Panc1 (cell line): ENCODE measurements at regions not wholly inside any gene's neighbourhood (a gene's known extent, or its start where the extent isn't known, plus 50 kb on each side); places are given as distances from the start of the nearest gene placed in this dataset.

Experiments
- CTCF ChIP-seq: fragments of 450-650 bp; IDR thresholded peaks from 2 replicates; pipeline ENCODE4 v1.5.1; 2017; ENCODE audit warnings: mild to moderate bottlenecking
- POLR2AphosphoS5 ChIP-seq: IDR thresholded peaks from 2 replicates; pipeline ENCODE4 v1.6.1; 2012; ENCODE audit warnings: mild to moderate bottlenecking, low read depth, low read length, moderate library complexity
- TCF7L2 ChIP-seq: IDR thresholded peaks from 2 replicates; pipeline ENCODE4 v1.6.1; 2011; ENCODE audit warnings: mild to moderate bottlenecking, low read depth, low read length, inconsistent platforms

DNA sequence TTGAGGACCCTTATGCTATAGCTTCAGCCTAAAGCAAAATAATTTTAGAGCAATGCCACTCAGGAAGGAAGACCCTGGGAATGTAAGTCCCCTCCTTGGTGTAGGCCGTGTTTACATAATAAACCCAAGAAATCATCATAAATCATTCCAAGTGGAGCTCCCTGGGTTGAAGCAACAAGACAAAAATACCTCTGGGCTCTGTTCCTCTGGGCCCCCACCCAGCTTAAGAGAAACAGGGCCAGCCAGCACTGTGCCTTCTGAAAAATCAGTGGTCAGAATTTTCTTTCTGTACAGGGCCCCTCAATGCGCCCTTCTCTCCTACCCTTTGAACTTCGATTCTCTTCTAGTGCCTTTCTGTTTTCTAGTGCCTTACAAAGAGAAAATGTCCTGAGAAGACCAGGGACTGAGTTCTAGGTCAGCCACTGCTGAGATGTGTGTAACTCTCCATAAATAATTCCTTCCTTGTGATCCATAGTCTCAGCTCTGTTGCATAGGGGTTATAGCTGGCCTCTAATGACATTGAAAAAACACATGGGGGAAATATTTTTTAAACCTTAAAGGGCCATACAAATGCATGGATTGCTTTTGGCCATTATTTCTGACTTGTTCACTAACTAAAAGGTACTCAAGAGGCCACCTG, 101.0 kb downstream of the ADRB2 start:
- TF ChIP-seq CTCF (no peak), TCF7L2 (no peak), POLR2AphosphoS5 (no peak)
